K562 (cell line): ENCODE measurements at regions not wholly inside any gene's neighbourhood (a gene's known extent, or its start where the extent isn't known, plus 50 kb on each side); places are given as distances from the start of the nearest gene placed in this dataset.

Source experiments
- ATAC-seq: fragments of 200-7000 bp; cut with Tn5 transposase; 3 replicates; pipeline ENCODE4 v1.9.1; 2020; ENCODE audit warnings: moderate library complexity
- BruUV-seq: library from RNA; stranded (reverse); fragments of 400-500 nt; replicated peaks from 2 replicates; lab custom pipeline; 2021; lab: Mats Ljungman, UMichigan
- CTCF ChIA-PET: fragments of 300-600 bp; formaldehyde crosslinking; extraction: SDS; loops from one replicate; lab custom pipeline; 2021; ENCODE audit warnings: low intra/inter-chr PET ratio; lab: Yijun Ruan, JAX
- POLR2A ChIA-PET: fragments of 300-600, 350-650 bp; sonication (Branson Sonifier 250); formaldehyde crosslinking; extraction: SDS; loops from one replicate; lab custom pipeline; 2021; ENCODE audit warnings: antibody characterized with exemption, inconsistent platforms; lab: Yijun Ruan, JAX
- DNase-seq, 4 experiments: peaks; one replicate each; pipeline versions ENCODE4 v3.0.0 to v3.0.0-alpha.2; 2011 to 2018; ENCODE audit warnings: low spot score in 3 of 4, mixed read lengths in 3 of 4; ENCODE audit errors: extremely low read depth in 1 of 4
- FAIRE-seq: peaks from 2 replicates; lab custom pipeline; 2011; peaks lifted over from hg19 to GRCh38; lab: Jason Lieb, UNC
- H2AFZ ChIP-seq: 2 replicates; pipeline ENCODE4 v1.6.0; 2011; ENCODE audit warnings: low read depth, low read length, control low read depth, inconsistent platforms
- H3K27ac ChIP-seq: fragments of 200-600 bp; 3 replicates; pipeline ENCODE4 v1.8.0; 2011; ENCODE audit warnings: low read depth, mild to moderate bottlenecking, control low read depth, inconsistent platforms, low read length, moderate library complexity, mixed read lengths; ENCODE audit errors: extremely low read depth
- H3K27me3 ChIP-seq, 2 experiments: fragments of 300-600 bp in 1 of 2; 2 replicates in 1 of 2; 3 replicates in 1 of 2; pipeline versions ENCODE4 v1.6.0 to v1.8.0; 2011; ENCODE audit warnings: inconsistent platforms in 2 of 2, low read length in 2 of 2, mild to moderate bottlenecking in 1 of 2, mixed read lengths in 1 of 2, moderate library complexity in 1 of 2; ENCODE audit not compliant: control insufficient read depth in 2 of 2, insufficient read depth in 2 of 2
- H3K36me3 ChIP-seq: fragments of 300-600 bp; 3 replicates; pipeline ENCODE4 v1.8.0; 2011; ENCODE audit warnings: mild to moderate bottlenecking, low read length, inconsistent platforms; ENCODE audit not compliant: control insufficient read depth, insufficient read depth
- H3K4me1 ChIP-seq, 2 experiments: fragments of 200-600 bp in 1 of 2; replicated peaks in 1 of 2; 2 replicates in 1 of 2; 3 replicates in 1 of 2; pipeline versions ENCODE4 v1.5.1 to v1.8.0; 2011; ENCODE audit warnings: inconsistent platforms in 2 of 2, low read length in 2 of 2, mild to moderate bottlenecking in 1 of 2, mixed read lengths in 1 of 2, moderate library complexity in 1 of 2; ENCODE audit not compliant: control insufficient read depth in 2 of 2, insufficient read depth in 2 of 2
- H3K4me2 ChIP-seq: 2 replicates; pipeline ENCODE4 v1.6.1; 2011; ENCODE audit warnings: low read length, control low read depth, inconsistent platforms, mixed read lengths; ENCODE audit not compliant: insufficient read depth
- H3K4me3 ChIP-seq: fragments of 200-600 bp; sonication (generic), shearing (Covaris generic); 2 replicates; pipeline ENCODE4 v1.5.1; 2016; ENCODE audit warnings: control low read depth, inconsistent platforms
- H3K79me2 ChIP-seq: fragments of 200-600 bp; 3 replicates; pipeline ENCODE4 v1.8.0; 2011; ENCODE audit warnings: low read length, inconsistent platforms; ENCODE audit not compliant: control insufficient read depth, insufficient read depth
- H3K9ac ChIP-seq, 2 experiments: 2 replicates each; pipeline versions ENCODE4 v1.6.0 to v1.6.1; 2011; ENCODE audit warnings: low read depth in 2 of 2, low read length in 2 of 2, control low read depth in 1 of 2, inconsistent platforms in 1 of 2, mild to moderate bottlenecking in 1 of 2, mixed read lengths in 1 of 2; ENCODE audit not compliant: insufficient read depth in 1 of 2
- H3K9me1 ChIP-seq: one replicate; pipeline ENCODE4 v1.6.0; 2011; ENCODE audit warnings: inconsistent platforms, mild to moderate bottlenecking, low read length, moderate library complexity; ENCODE audit not compliant: control insufficient read depth, insufficient read depth
- H3K9me3 ChIP-seq: replicated peaks from 2 replicates; pipeline ENCODE4 v1.5.1; 2011; ENCODE audit warnings: low read depth, low read length, inconsistent platforms; ENCODE audit not compliant: control insufficient read depth, insufficient read depth
- H4K20me1 ChIP-seq: replicated peaks from 2 replicates; pipeline ENCODE4 v1.6.1; 2011; ENCODE audit warnings: low read length, inconsistent platforms, mixed read lengths; ENCODE audit not compliant: control insufficient read depth, insufficient read depth
- CHD4 ChIP-seq: fragments of 200-600 bp; sonication (generic); IDR thresholded peaks from 3 replicates; pipeline ENCODE4 v1.6.1; 2012; ENCODE audit warnings: low read depth, mild to moderate bottlenecking, mixed read lengths, low read length, inconsistent platforms; ENCODE audit not compliant: insufficient read depth, insufficient replicate concordance, poor library complexity, severe bottlenecking
- MCM3 ChIP-seq: fragments of 450-650 bp; IDR thresholded peaks from 2 replicates; pipeline ENCODE4 v1.6.1; 2016
- NFIX ChIP-seq: fragments of 250-450 bp; sonication (Bioruptor Pico); IDR thresholded peaks from 2 replicates; pipeline ENCODE4 v1.4.0; 2020; ENCODE audit warnings: low read depth, mild to moderate bottlenecking, moderate library complexity
- POLR2G ChIP-seq: fragments of 200-400 bp; formaldehyde crosslinking; IDR thresholded peaks from 2 replicates; pipeline ENCODE4 v1.6.1; 2017; ENCODE audit warnings: low read depth, mild to moderate bottlenecking, antibody characterized with exemption, low read length, moderate library complexity
- POLR3A ChIP-seq: IDR thresholded peaks from 2 replicates; pipeline ENCODE4 v1.6.1; 2011; ENCODE audit warnings: borderline replicate concordance, mild to moderate bottlenecking, moderate library complexity; ENCODE audit not compliant: insufficient read length, insufficient read depth; ENCODE audit errors: extremely low read depth
- SFPQ ChIP-seq: fragments of 200-400 bp; formaldehyde crosslinking; IDR thresholded peaks from 2 replicates; pipeline ENCODE4 v1.6.1; 2017; ENCODE audit warnings: mild to moderate bottlenecking, low read depth, low read length, moderate library complexity
- TAL1 ChIP-seq: fragments of 450-650 bp; IDR thresholded peaks from 2 replicates; pipeline ENCODE4 v1.6.1; 2016; ENCODE audit warnings: mild to moderate bottlenecking
- THAP12 ChIP-seq: fragments of 250-450 bp; sonication (Bioruptor Pico); IDR thresholded peaks from 2 replicates; pipeline ENCODE4 v1.9.0; 2021; ENCODE audit warnings: mild to moderate bottlenecking, inconsistent platforms
- ZHX1 ChIP-seq: fragments of 150-350 bp; conservative IDR thresholded peaks from 2 replicates; pipeline ENCODE4 v1.6.1; 2014; ENCODE audit warnings: low read length
- ZNF280A ChIP-seq: fragments of 450-650 bp; IDR thresholded peaks from 2 replicates; pipeline ENCODE4 v1.6.1; 2018; ENCODE audit warnings: mild to moderate bottlenecking, low read depth; ENCODE audit not compliant: partially characterized antibody
- WGBS: fragments of 100-300 bp; shearing (Covaris generic); methylation state at CpG from one replicate; pipeline ENCODE4 v1.1.6; 2016; ENCODE audit warnings: low coverage, mixed read lengths; ENCODE audit not compliant: insufficient coverage; ENCODE audit errors: missing lambda C conversion rate; 5-methylcytosine and 5-hydroxymethylcytosine counted together
- in situ Hi-C: fragments of 300-500 bp; cut with MboI; formaldehyde crosslinking; loops from 4 replicates; pipeline ENCODE4 v1.15.0; 2018; ENCODE audit warnings: inconsistent platforms, mixed read lengths
- intact Hi-C: fragments of 100-400 bp; cut with micrococcal nuclease; formaldehyde crosslinking; loops from 2 replicates; pipeline ENCODE4 v1.14.2; 2022

GRCh38 chr10:3278771-3279170 lies 106.2 kb upstream of the PITRM1 start:
- WGBS = 0% methylated on average over 2 of the region's 2 CpGs
- no peaks in the 10 kb centered on the region for H3K79me2 ChIP-seq
- H4K20me1 ChIP-seq = no peaks in the 10 kb centered on the region
- no TSS peak for BruUV-seq
- in situ Hi-C loops (no loop called here), intact Hi-C loops (no loop called here)
- TF ChIP-seq ZNF280A = no peak
- no peak for TF ChIP-seq ZHX1
- TF ChIP-seq POLR3A = no peak
- TF ChIP-seq TAL1 = no peak
- no peak for TF ChIP-seq SFPQ
- TF ChIP-seq CHD4 = no peak
- TF ChIP-seq NFIX = no peak
- no peak for TF ChIP-seq THAP12 (CRISPR knock-in tag)
- no peak for TF ChIP-seq POLR2G
- TF ChIP-seq MCM3 = no peak
- ATAC-seq = no peak
- H3K9ac ChIP-seq = no peak overlapping the region
- H3K9me1 ChIP-seq = no peaks in the 10 kb centered on the region
- FAIRE-seq = no peak
- no peak overlapping the region for H3K27ac ChIP-seq
- no peak overlapping the region for H3K4me3 ChIP-seq
- POLR2A ChIA-PET = no interaction called here
- H3K4me2 ChIP-seq = no peak overlapping the region
- H3K36me3 ChIP-seq = no peaks in the 10 kb centered on the region
- CTCF ChIA-PET = no interaction called here
- no peak overlapping the region for H2AFZ ChIP-seq
- no peaks in the 10 kb centered on the region for H3K4me1 ChIP-seq
- H3K27me3 ChIP-seq = peaks cover 34 to 52% of the 10 kb centered on the region in 2 experiments
- DNase-seq = no peak
- H3K9me3 ChIP-seq = no peaks in the 10 kb centered on the region
